ENCODE measurements at regions not wholly inside any gene's neighbourhood (a gene's known extent, or its start where the extent isn't known, plus 50 kb on each side); places are given as distances from the start of the nearest gene placed in this dataset.

DNA sequence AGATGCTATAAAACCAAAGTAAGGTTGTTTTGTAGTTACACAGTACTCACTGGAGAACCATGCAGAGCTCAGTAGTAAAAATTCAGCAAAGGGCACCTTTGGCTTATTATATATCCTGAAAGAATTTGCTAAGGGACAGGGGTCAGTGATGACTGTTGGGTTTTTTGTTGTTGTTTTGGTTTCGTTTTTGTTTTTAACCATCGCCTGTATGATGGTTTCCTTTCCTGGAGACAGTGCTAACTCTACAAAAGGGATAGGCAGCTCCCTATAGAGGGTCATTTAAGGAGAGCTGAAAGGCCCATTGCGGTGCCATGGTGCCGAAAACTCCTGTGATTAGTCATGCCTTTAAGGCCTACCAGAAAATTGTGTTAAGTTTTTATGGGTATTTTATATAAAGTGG is 118.2 kb upstream of the GOLIM4 start:
- Mint-ChIP-seq H3K4me3 (peak overlapping the region; percentile 3), H3K9me3 (no peaks in the 10 kb centered on the region), H3K27ac (peak overlapping the region; percentile 79), H3K4me1 (ENCODE audit: low read depth) (peaks cover 11% of the 10 kb centered on the region), H3K36me3 (ENCODE audit: low read depth) (no peaks in the 10 kb centered on the region), H3K27me3 (ENCODE audit: low read depth) (peaks cover 5% of the 10 kb centered on the region)

DNA sequence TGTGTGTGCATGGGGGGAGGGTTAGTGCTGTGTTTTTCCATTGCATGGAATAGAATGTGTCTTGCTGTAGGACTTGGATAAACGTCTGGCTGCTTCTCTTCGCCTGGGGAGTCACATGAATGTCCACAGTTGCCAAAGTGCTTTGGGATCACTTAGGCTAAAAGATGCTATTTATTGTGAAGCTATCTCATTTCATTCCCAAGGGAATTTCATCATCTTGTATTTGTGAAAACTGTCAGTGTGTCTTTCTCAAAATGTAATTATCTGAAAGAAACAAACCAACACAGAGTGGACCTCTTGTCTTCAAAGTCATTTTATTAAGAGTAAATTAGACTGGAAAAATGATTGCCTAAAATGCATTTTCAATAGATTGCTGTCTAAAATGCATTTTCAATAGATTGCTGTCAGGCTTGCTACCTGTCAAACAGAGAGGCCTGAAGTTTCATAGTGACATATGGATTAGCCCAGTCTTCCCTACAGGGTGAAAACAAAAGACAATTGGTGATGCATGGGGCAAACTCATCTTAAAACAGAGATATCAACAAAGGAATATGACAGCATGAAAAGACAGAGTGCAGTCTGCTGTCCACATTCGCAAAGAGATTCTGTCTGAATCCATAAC is 117.1 kb upstream of the GOLIM4 start:
- peaks cover 11% of the 10 kb centered on the region for H3K4me1 Mint-ChIP-seq (ENCODE audit: low read depth)
- no peaks in the 10 kb centered on the region for H3K9me3 Mint-ChIP-seq
- H3K36me3 Mint-ChIP-seq (ENCODE audit: low read depth) = no peaks in the 10 kb centered on the region
- no peak overlapping the region for H3K4me3 Mint-ChIP-seq
- peaks cover 5% of the 10 kb centered on the region for H3K27me3 Mint-ChIP-seq (ENCODE audit: low read depth)
- peak overlapping the region; percentile 41 for H3K27ac Mint-ChIP-seq

DNA sequence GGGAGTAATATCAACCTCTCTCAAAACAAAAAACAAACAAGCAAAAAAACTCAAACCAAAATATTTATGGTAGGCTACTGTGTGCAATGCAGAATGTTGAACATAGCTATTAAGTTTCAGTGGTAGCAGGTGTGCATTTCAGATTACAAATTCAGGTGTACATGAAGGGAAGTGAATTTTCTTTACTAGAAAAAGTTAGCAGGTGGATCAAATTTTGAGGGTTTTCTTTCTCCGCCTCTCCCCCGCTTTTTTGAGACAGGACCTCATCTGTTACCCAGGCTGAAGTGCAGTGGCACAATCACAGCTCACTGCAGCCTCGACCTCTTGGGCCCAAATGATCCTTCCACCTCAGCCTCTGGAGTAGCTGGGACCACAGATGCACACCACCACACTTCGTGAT is 109.7 kb upstream of the GOLIM4 start:
- Mint-ChIP-seq H3K27ac (no peak overlapping the region), H3K9me3 (no peaks in the 10 kb centered on the region), H3K27me3 (ENCODE audit: low read depth) (no peaks in the 10 kb centered on the region), H3K4me1 (ENCODE audit: low read depth) (no peaks in the 10 kb centered on the region), H3K36me3 (ENCODE audit: low read depth) (no peaks in the 10 kb centered on the region), H3K4me3 (no peak overlapping the region)

DNA sequence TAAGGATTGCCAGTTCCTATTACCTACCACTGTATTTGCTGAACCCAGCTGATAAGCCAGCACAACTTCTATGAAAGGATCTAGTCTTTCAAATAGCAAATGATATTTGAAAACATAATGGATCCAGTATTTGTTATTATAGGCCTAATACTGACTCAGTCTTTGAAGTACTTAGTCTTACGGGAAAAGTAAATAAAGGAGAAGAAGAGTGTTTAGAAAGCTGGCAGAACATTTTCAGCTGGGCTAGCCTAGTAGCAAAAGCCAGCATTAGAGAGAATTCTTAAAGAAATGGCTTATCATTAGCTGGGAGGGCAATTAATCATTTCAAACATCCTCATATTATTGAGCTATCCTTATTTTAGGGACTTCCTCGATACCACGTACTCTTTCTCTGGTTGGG is 101.4 kb upstream of the GOLIM4 start:
- no peaks in the 10 kb centered on the region for H3K9me3 Mint-ChIP-seq
- no peaks in the 10 kb centered on the region for H3K27me3 Mint-ChIP-seq (ENCODE audit: low read depth)
- no peaks in the 10 kb centered on the region for H3K4me1 Mint-ChIP-seq (ENCODE audit: low read depth)
- no peaks in the 10 kb centered on the region for H3K36me3 Mint-ChIP-seq (ENCODE audit: low read depth)
- no peak overlapping the region for H3K27ac Mint-ChIP-seq
- no peak overlapping the region for H3K4me3 Mint-ChIP-seq

DNA sequence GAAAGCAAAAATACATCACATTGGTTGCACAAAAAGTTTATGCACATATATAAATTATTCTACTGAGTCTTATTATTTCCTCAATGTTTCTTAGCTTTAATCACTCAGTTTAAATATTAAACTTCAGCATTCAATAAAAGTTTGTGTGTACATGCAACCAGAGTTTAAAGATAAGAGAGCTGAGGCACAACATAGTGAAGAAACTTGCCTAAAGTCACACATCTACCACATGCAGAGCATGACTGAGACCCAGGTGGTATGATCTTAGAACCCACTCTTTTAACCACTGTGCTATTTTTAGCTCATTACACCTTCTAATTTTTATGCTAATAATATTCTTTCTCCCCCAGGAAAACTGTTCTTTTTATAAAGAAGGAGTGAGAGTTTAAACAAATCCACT is 96.1 kb upstream of the GOLIM4 start:
- no peaks in the 10 kb centered on the region for H3K27me3 Mint-ChIP-seq (ENCODE audit: low read depth)
- no peaks in the 10 kb centered on the region for H3K36me3 Mint-ChIP-seq (ENCODE audit: low read depth)
- no peak overlapping the region for H3K4me3 Mint-ChIP-seq
- H3K27ac Mint-ChIP-seq = no peak overlapping the region
- no peaks in the 10 kb centered on the region for H3K4me1 Mint-ChIP-seq (ENCODE audit: low read depth)
- H3K9me3 Mint-ChIP-seq = no peaks in the 10 kb centered on the region

DNA sequence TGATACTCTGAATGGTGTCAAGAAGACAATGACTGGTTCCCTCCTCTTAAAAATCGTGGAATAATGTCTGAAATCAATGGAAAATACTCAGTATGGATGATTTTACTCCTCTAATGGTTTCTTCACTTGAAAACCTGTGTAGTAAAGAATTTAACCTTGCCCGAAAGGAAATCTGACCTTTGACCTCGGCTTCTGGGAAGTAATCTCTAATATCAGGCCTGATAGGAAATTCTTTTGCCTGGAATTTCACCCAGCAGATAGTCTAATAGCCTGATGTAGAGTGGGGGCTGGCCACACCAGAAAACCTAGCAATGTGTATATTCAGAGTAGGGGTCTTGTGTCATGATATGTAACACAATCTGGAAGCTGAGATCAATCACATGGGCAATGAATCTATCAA is 91.5 kb upstream of the GOLIM4 start:
- Mint-ChIP-seq H3K27me3 (ENCODE audit: low read depth) (no peaks in the 10 kb centered on the region), H3K4me1 (ENCODE audit: low read depth) (no peaks in the 10 kb centered on the region), H3K4me3 (no peak overlapping the region), H3K9me3 (no peaks in the 10 kb centered on the region), H3K27ac (no peak overlapping the region), H3K36me3 (ENCODE audit: low read depth) (no peaks in the 10 kb centered on the region)

DNA sequence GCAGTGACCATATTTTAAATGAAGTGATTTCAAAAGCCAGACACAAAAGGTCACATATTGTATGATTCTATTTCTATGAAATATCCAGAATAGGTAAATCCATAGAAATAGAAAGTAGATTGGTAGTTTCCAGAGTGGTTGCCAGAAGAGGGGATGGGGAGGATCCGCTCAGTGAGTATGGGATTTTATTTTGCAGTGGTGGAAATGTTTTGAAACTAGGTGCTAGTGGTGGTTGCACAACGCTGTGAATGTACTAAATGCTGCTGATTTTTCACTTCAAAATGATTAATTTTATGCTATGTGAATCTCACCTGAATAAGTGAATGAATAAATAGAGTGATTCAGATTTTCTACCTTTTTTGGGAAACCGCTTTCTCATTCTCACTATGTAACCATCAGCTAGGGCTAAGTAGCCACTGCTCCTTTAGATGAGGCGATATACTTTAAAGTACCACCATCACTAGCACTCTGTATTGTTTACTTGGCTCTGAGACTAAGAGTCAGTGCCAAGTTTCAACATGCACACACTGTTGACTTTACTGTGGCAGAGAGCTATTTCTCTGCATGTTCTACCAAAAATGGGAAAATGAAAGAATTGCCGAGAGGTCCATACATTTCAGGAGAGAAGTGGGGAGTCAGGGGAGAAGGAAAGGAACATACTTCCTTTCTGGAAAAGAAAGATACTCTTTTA is 90.7 kb upstream of the GOLIM4 start:
- H3K9me3 Mint-ChIP-seq = no peaks in the 10 kb centered on the region
- no peaks in the 10 kb centered on the region for H3K27me3 Mint-ChIP-seq (ENCODE audit: low read depth)
- no peaks in the 10 kb centered on the region for H3K36me3 Mint-ChIP-seq (ENCODE audit: low read depth)
- H3K27ac Mint-ChIP-seq = no peak overlapping the region
- no peaks in the 10 kb centered on the region for H3K4me1 Mint-ChIP-seq (ENCODE audit: low read depth)
- no peak overlapping the region for H3K4me3 Mint-ChIP-seq

DNA sequence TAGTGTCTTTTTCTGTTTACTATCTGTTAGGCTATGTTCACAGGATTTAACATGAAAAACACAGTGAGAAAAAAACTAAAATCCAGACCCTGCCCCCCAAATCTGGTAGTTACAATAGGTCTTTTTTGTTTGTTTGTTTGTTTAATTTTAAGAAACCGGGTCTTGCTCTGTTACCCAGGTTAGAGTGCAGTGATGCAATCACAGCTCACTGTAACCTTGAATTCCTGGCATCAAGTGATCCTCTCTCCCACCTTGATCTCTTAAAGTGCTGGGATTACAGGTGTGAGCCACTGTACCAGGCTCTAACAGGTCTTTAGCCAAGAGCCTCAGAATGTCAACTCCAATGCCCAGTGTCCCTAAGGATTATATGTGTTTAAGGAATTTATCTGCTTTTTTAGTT is 88.0 kb upstream of the GOLIM4 start:
- no peak overlapping the region for H3K4me3 Mint-ChIP-seq
- no peaks in the 10 kb centered on the region for H3K4me1 Mint-ChIP-seq (ENCODE audit: low read depth)
- no peaks in the 10 kb centered on the region for H3K9me3 Mint-ChIP-seq
- no peaks in the 10 kb centered on the region for H3K36me3 Mint-ChIP-seq (ENCODE audit: low read depth)
- no peak overlapping the region for H3K27ac Mint-ChIP-seq
- no peaks in the 10 kb centered on the region for H3K27me3 Mint-ChIP-seq (ENCODE audit: low read depth)

DNA sequence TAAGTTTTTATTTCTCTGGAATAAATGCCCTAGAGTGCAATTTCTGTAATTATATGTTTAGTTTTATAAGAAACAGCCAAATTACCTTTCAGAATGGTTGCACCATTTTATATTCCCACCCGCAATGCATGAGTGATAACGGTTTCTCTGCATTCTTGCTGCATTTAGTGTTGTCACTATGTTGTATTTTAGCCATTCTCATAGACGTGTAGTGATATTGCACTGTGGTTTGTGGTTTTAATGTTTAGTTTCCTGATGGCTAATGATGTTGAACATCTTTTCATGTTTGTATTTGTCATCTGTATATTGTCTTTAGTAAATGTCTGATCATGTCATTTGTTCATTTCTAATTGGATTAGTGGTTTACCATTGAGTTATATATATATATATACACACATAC is 73.0 kb upstream of the GOLIM4 start:
- Mint-ChIP-seq H3K4me3 (no peak overlapping the region), H3K27me3 (ENCODE audit: low read depth) (peaks cover 5% of the 10 kb centered on the region), H3K4me1 (ENCODE audit: low read depth) (no peaks in the 10 kb centered on the region), H3K27ac (no peak overlapping the region), H3K9me3 (no peaks in the 10 kb centered on the region), H3K36me3 (ENCODE audit: low read depth) (no peaks in the 10 kb centered on the region)

DNA sequence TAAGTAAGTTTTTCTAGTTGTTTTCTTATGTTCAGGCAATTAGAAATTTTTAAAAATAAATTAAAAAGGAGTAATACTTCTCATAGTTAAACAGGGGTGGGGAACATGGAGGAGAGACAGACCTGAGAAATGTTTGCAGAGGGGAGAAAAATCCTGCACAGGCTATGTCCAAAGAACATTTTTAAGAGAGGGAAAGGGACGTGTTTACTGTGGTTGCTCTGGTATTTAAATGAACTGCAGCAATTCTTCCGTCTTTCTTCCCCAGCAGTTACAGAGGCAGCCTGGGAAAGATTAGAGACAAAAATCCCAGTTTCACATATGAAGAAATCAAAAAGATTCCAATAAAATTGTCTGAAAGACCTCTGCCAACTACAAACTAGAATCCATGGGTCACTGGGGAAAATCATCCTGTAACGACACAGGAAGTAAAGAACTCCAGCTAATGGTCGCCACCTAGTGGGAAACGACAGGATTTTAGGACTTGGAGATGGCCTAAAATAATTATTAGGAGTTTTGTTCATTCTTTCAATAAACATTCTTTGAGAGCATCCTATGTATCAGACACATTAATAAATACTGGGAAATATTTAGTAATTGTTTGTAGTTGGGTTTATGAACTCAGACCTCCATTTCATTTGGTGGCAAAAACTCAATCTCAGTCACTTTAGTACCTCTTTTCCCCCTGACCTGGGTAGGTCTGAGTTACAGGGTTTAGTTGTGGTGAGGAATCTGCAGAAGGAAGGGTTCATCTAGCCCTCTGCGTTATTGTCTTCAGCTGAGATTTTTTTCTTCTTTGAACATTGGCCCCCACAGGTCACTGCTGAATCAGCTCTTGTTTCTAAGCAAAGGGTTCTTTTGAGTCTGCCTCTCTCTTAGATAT is 69.9 kb upstream of the GOLIM4 start:
- H3K27ac Mint-ChIP-seq = no peak overlapping the region
- no peaks in the 10 kb centered on the region for H3K36me3 Mint-ChIP-seq (ENCODE audit: low read depth)
- H3K4me3 Mint-ChIP-seq = no peak overlapping the region
- no peaks in the 10 kb centered on the region for H3K9me3 Mint-ChIP-seq
- H3K27me3 Mint-ChIP-seq (ENCODE audit: low read depth) = no peaks in the 10 kb centered on the region
- no peaks in the 10 kb centered on the region for H3K4me1 Mint-ChIP-seq (ENCODE audit: low read depth)

DNA sequence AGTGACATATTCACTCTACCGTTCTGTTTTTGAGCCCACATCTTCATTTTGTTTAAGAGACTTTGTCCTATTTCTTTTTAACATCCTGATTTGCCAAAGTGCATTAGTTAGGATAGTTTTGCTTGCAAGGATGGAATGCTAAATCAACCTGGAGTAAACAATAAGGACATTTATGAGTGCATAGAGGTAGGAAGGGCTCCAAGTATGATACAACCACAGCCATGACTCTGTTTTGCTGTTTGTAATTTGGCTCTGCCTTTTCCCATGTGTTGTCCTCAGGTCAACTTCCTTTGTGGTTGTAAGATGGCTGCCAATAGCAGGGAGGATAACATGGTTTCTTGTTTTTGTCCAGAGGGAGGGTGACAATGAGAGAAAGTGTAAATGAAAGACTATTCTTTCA is 66.4 kb upstream of the GOLIM4 start:
- H3K36me3 Mint-ChIP-seq (ENCODE audit: low read depth) = no peaks in the 10 kb centered on the region
- no peak overlapping the region for H3K4me3 Mint-ChIP-seq
- no peaks in the 10 kb centered on the region for H3K27me3 Mint-ChIP-seq (ENCODE audit: low read depth)
- H3K9me3 Mint-ChIP-seq = no peaks in the 10 kb centered on the region
- no peaks in the 10 kb centered on the region for H3K4me1 Mint-ChIP-seq (ENCODE audit: low read depth)
- H3K27ac Mint-ChIP-seq = no peak overlapping the region

DNA sequence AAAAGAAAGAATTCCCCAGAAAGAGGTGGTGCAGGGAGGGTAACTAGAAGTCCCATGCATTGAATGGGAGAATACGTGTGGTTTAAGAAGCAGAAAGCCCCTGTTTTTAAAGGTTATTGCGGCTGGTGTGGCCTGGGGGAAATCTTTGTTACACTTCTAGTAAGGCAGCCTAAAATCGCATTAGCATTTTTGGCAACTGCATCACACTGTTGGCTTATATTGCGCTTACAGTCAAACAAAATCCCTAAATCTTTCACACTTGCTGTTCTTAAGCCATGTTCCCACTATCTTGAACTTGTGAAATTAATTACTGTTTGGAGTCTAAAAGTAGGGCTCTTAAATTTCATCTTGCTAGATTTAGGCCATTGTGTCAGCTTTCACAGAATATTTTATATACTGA is 66.0 kb upstream of the GOLIM4 start:
- peaks cover 2% of the 10 kb centered on the region for H3K27me3 Mint-ChIP-seq (ENCODE audit: low read depth)
- no peak overlapping the region for H3K4me3 Mint-ChIP-seq
- H3K9me3 Mint-ChIP-seq = no peaks in the 10 kb centered on the region
- H3K4me1 Mint-ChIP-seq (ENCODE audit: low read depth) = no peaks in the 10 kb centered on the region
- no peaks in the 10 kb centered on the region for H3K36me3 Mint-ChIP-seq (ENCODE audit: low read depth)
- no peak overlapping the region for H3K27ac Mint-ChIP-seq

DNA sequence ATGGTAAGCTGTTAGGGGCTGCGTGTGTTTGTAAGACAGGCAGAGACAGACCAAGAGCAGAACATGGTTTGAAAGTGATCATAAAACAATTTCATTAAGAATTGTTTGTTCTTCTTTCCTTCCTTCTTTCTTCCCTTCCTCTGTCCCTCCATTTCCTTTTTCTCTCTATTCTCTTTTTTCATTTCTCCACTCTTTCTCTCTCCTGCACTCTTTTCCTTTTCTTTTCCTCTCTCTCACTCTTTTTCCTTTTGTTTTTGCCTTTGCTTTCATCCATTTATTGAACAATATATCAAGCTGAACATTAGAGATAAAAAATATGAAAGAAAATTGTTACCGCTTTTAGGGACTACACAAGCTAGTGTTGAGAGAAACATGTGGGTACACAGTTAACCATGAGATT is 62.2 kb upstream of the GOLIM4 start:
- H3K9me3 Mint-ChIP-seq = no peaks in the 10 kb centered on the region
- H3K27me3 Mint-ChIP-seq (ENCODE audit: low read depth) = peaks cover 7% of the 10 kb centered on the region
- H3K4me3 Mint-ChIP-seq = no peak overlapping the region
- no peaks in the 10 kb centered on the region for H3K36me3 Mint-ChIP-seq (ENCODE audit: low read depth)
- H3K4me1 Mint-ChIP-seq (ENCODE audit: low read depth) = no peaks in the 10 kb centered on the region
- no peak overlapping the region for H3K27ac Mint-ChIP-seq

DNA sequence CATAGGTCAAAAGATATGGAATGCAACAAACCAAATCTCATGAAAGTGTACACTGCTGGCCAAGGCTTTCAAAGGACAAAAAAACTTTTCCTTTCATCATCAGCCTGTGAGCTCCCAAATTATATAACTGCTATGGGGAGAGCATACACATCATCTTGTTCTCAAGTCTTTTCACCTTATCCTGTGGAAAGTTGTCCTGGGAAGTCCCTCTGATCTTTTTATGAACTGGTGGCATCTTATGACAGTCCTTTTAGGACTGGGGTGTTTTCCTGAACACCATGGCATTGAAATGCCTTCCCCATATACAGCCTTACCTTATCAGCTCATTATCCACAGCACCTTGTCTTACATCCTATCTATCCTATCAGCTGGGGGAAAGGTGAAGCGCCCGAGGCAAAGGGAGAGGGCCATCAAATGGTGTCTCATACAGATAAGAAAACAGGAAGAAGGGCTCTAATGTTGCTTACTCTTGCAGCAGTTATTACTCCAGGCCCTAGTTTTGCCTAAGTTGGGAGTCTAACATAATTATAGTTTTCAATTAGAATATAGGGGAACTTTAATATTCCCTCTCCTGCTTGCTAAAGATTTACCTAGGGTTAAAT is 61.5 kb upstream of the GOLIM4 start:
- Mint-ChIP-seq H3K4me1 (ENCODE audit: low read depth) (no peaks in the 10 kb centered on the region), H3K27ac (no peak overlapping the region), H3K36me3 (ENCODE audit: low read depth) (no peaks in the 10 kb centered on the region)

DNA sequence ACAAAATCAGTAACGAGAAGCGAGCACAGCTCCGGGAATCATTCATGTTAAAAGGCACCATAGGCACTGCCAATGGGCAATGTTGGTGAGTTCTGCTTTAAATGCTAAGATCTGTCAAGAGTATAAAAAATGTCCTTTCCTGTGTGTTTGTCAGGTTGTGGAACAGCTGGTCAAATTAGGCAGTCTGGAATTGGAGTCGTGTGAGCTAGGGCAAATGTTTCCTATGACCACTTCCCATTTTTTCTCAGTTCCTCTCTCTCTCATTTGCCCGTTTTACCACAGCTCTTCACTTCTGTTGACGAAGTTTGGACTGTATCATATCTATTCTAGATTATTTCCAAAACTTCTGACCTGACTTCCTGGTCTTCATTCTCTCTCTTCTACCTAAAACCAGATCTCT is 60.8 kb upstream of the GOLIM4 start:
- Mint-ChIP-seq H3K9me3 (peaks cover 9% of the 10 kb centered on the region), H3K27me3 (ENCODE audit: low read depth) (peaks cover 7% of the 10 kb centered on the region), H3K27ac (no peak overlapping the region), H3K4me3 (no peak overlapping the region), H3K36me3 (ENCODE audit: low read depth) (no peaks in the 10 kb centered on the region), H3K4me1 (ENCODE audit: low read depth) (no peaks in the 10 kb centered on the region)

More for the DNA sequence above, 61.5 kb upstream of the GOLIM4 start:
- Mint-ChIP-seq H3K9me3 (peaks cover 2% of the 10 kb centered on the region), H3K4me3 (no peak overlapping the region), H3K27me3 (ENCODE audit: low read depth) (peaks cover 7% of the 10 kb centered on the region)

Measured in T-helper 1 cell treated with Interleukin-12 subunit alpha and Interleukin-12 subunit beta and Interleukin-4 antibody, amounts not matched to agents 30 μg/mL and 1 μg/mL, for 36 hours (primary cell).